ENCODE measurements at regions not wholly inside any gene's neighbourhood (a gene's known extent, or its start where the extent isn't known, plus 50 kb on each side); places are given as distances from the start of the nearest gene placed in this dataset.
A peak's percentile ranks its signal among the peaks of the same experiment; 100 is the strongest.

DNA sequence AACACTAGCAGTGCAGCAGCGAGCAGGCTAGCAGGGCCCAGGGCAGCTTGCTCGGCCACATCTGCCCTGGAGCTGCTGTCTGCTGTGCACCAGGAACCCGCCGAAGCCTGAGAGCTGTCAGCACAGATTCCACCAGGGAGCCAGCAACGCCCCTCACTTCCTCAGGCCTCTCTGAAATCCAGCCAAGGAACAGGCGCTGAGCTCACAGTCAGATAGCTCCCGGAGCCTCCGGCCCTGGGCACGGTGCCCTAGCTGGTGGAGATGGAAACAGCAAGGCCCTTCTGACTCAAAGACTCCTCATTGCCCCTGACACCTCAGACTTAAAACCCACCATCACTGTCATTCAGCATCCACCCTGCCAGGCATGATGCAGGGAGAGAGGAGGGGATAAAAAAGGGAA lies 839.4 kb downstream of the MAFB start:
- H3K36me3 ChIP-seq (ENCODE audit: low read depth), result no peaks in the 10 kb centered on the region
- peak; percentile 51 for ATAC-seq
- intact Hi-C loops (cut with DNase I, micrococcal nuclease), result no loop called here
- H3K4me3 ChIP-seq, result no peak overlapping the region
- H3K9me3 ChIP-seq, result no peaks in the 10 kb centered on the region
- TF ChIP-seq, protein P1, sequence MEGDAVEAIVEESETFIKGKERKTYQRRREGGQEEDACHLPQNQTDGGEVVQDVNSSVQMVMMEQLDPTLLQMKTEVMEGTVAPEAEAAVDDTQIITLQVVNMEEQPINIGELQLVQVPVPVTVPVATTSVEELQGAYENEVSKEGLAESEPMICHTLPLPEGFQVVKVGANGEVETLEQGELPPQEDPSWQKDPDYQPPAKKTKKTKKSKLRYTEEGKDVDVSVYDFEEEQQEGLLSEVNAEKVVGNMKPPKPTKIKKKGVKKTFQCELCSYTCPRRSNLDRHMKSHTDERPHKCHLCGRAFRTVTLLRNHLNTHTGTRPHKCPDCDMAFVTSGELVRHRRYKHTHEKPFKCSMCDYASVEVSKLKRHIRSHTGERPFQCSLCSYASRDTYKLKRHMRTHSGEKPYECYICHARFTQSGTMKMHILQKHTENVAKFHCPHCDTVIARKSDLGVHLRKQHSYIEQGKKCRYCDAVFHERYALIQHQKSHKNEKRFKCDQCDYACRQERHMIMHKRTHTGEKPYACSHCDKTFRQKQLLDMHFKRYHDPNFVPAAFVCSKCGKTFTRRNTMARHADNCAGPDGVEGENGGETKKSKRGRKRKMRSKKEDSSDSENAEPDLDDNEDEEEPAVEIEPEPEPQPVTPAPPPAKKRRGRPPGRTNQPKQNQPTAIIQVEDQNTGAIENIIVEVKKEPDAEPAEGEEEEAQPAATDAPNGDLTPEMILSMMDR (IDR thresholded peaks at IDR 0.05), result no peak
- no peaks in the 10 kb centered on the region for H3K4me1 ChIP-seq (ENCODE audit: low read depth)
- DNase-seq, result peak; percentile 28 to 75 (median 55)

DNA sequence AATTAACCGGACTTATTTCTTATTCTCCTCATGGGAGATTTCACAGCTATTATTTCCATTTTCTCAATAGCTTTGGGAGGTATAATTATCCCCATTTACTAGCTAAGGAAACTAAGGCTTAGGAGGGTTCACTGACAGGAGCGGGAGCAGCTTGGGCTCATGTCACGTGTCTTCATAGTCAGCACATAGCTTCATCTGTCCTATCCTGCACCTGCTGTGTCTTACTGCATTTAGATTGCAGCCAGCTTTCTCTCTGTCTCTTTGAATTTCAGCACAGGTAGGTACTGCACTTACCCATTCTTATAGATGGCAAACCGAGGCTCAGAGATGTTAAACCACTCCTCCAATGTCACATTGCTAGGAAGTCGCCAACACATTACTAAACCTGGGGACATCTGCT lies 839.9 kb downstream of the MAFB start:
- H3K9me3 ChIP-seq, result no peaks in the 10 kb centered on the region
- no peaks in the 10 kb centered on the region for H3K36me3 ChIP-seq (ENCODE audit: low read depth)
- no peak for ATAC-seq
- H3K4me3 ChIP-seq, result no peak overlapping the region
- H3K4me1 ChIP-seq (ENCODE audit: low read depth), result no peaks in the 10 kb centered on the region
- DNase-seq, result no peak
- TF ChIP-seq, protein P1 (IDR thresholded peaks at IDR 0.05), result no peak
- intact Hi-C loops (cut with DNase I, micrococcal nuclease), result no loop called here

DNA sequence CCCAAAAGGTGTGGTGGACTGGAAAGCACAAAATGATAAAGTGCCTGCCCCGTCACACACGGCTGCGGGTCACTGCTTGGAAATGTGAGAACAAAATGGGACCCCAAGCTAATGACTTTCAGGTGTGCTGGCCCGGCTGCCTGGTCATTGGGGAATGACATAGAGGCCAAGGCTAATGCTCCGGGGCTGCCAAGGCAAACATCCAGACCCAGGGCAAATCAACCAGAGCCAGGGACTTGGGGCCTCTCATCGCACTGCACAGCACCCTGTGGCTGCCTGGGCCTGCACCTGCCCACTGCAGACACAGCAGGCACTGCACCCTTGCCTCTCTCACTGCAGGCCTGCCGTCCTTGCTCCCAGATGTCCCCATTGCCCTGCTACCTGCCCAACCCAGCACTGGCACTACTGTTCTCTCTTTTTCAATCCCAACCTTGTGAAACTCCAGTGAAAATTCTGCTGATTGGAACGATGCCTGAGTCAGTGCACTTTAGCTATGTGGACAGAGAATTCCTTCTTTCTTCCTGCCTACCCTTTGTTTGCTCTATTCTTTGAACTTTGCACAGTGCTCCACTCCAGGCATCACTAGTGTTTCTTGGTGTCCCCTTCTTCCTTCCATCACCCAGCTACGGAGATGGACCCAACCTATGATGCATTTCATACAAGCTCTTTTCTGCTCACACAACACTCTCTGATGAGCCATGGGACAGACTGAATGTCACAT lies 849.5 kb downstream of the MAFB start:
- intact Hi-C loops (cut with DNase I, micrococcal nuclease), result no loop called here
- no peak overlapping the region for H3K4me3 ChIP-seq
- H3K36me3 ChIP-seq (ENCODE audit: low read depth), result no peaks in the 10 kb centered on the region
- no peaks in the 10 kb centered on the region for H3K9me3 ChIP-seq
- TF ChIP-seq, protein P1 (IDR thresholded peaks at IDR 0.05), result no peak
- H3K4me1 ChIP-seq (ENCODE audit: low read depth), result no peaks in the 10 kb centered on the region
- DNase-seq (no peak), ATAC-seq (peak; percentile 68)

DNA sequence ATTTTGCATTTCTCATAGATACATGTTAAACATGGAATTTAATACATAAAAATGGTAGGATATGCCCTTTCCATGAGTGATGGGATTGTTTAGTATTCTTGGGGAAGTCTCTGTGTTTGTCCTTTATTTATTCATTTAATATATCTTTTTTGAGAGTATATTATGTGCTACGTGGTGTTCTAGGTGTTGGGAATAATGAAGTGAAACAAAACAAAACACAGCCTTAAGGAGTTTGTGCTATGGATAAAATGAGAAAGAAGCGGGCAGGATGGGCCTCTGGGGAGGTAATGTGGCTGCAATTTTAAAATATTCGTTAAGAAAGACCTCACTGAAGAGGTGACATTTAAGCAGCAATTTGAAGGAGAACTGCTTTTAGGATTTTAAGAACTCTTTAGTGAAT lies 851.5 kb downstream of the MAFB start:
- ATAC-seq (no peak), DNase-seq (no peak)
- H3K9me3 ChIP-seq, result no peaks in the 10 kb centered on the region
- H3K4me3 ChIP-seq, result no peak overlapping the region
- no peaks in the 10 kb centered on the region for H3K4me1 ChIP-seq (ENCODE audit: low read depth)
- intact Hi-C loops (cut with DNase I, micrococcal nuclease), result no loop called here
- TF ChIP-seq, protein P1 (IDR thresholded peaks at IDR 0.05), result no peak
- H3K36me3 ChIP-seq (ENCODE audit: low read depth), result no peaks in the 10 kb centered on the region

DNA sequence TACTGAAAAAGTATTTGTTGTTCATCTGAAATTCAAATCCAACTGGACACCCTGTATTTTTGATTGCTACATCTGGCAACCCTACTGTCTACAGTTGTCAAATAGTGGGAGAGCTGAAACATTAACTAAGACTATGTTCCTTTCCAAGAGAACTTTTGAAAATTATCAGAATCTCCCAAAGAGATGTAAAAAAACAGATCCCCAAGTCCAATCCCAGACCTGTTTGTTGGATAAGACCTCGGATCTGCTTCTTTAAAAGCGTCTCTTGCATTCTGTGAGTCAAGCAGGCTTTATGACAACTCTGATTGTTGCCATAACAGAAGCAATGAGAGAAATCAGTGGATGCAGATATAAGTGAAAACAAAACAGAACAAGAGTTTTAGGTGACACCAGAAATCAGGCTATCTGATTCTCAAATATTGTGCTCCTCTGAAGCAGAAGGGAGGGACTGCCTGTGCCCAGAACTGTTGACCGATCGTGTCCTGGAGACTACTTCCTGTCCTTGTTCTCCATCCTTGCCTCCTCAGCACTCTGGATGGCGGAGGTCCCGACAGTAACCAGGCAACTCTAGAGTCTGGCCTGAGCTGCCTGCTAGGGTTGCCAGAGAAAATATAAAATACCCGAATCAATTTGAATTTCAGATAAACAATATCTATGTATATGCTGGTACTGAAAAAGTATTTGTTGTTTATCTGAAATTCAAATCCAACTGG lies 853.8 kb downstream of the MAFB start:
- intact Hi-C loops (cut with DNase I, micrococcal nuclease), result no loop called here
- Histone ChIP-seq H3K4me1 (ENCODE audit: low read depth) (no peaks in the 10 kb centered on the region), H3K4me3 (no peak overlapping the region), H3K9me3 (no peaks in the 10 kb centered on the region), H3K36me3 (ENCODE audit: low read depth) (no peaks in the 10 kb centered on the region)
- TF ChIP-seq, protein P1 (IDR thresholded peaks at IDR 0.05), result no peak
- DNase-seq (no peak), ATAC-seq (no peak)
